Natural killer cell treated with Interleukin-12 subunit alpha and Interleukin-12 subunit beta and Interleukin-15 and Interleukin-18, amount 100 ng/mL, for 72 hours (primary cell): ENCODE measurements at regions not wholly inside any gene's neighbourhood (a gene's known extent, or its start where the extent isn't known, plus 50 kb on each side); places are given as distances from the start of the nearest gene placed in this dataset.
"Not testable (repeated sequence)": the region's sequence is repeated elsewhere in the genome, so short reads cannot be mapped to it uniquely, and the experiment has no call there.

Experiments
- ATAC-seq, 2 donors: fragments of 150-1000 bp; cut with Tn5 transposase in 1 of 2; sonication (Bioruptor Pico), chemical (Tn5 transposase) in 1 of 2; 2 replicates each; pipeline ENCODE4 v1.10.0; 2021
- DNase-seq: peaks from one replicate; pipeline ENCODE4 v3.0.0; 2022; ENCODE audit warnings: low spot score
- H3K27ac Mint-ChIP-seq, 2 donors: 1 replicate in 1 of 2; 2 replicates in 1 of 2; pipeline ENCODE4 v1.8.0; 2022; ENCODE audit warnings: mixed read lengths in 2 of 2, mild to moderate bottlenecking in 1 of 2, moderate library complexity in 1 of 2
- H3K27me3 Mint-ChIP-seq, 2 donors: 1 replicate in 1 of 2; 2 replicates in 1 of 2; pipeline ENCODE4 v1.8.0; 2022; ENCODE audit warnings: mixed read lengths in 2 of 2
- H3K36me3 Mint-ChIP-seq: one replicate; pipeline ENCODE4 v1.8.0; 2022; ENCODE audit warnings: mixed read lengths
- H3K4me1 Mint-ChIP-seq, 2 donors: 1 replicate in 1 of 2; 2 replicates in 1 of 2; pipeline ENCODE4 v1.8.0; 2022; ENCODE audit warnings: low read depth in 2 of 2, mixed read lengths in 2 of 2, mild to moderate bottlenecking in 1 of 2
- H3K4me3 Mint-ChIP-seq: one replicate; pipeline ENCODE4 v1.8.0; 2022; ENCODE audit warnings: mixed read lengths
- H3K9me3 Mint-ChIP-seq: 2 replicates; pipeline ENCODE4 v1.8.0; 2022; ENCODE audit warnings: mixed read lengths

- H3K4me3 Mint-ChIP-seq, H3K9me3 Mint-ChIP-seq, H3K36me3 Mint-ChIP-seq, ATAC-seq, H3K27me3 Mint-ChIP-seq, H3K27ac Mint-ChIP-seq, DNase-seq, H3K4me1 Mint-ChIP-seq: not testable (repeated sequence)
Observed at GRCh38 chr13:76243120-76243519, 607.0 kb downstream of the LMO7 start.

- Mint-ChIP-seq H3K27me3 (no peaks in the 10 kb centered on the region), H3K36me3 (no peaks in the 10 kb centered on the region), H3K4me1 (no peaks in the 10 kb centered on the region), H3K4me3 (no peak overlapping the region), H3K9me3 (peaks cover 9% of the 10 kb centered on the region), H3K27ac (no peak overlapping the region)
- DNase-seq (no peak), ATAC-seq (no peak)
Observed at GRCh38 chr13:76239031-76239680, 603.0 kb downstream of the LMO7 start.

DNA sequence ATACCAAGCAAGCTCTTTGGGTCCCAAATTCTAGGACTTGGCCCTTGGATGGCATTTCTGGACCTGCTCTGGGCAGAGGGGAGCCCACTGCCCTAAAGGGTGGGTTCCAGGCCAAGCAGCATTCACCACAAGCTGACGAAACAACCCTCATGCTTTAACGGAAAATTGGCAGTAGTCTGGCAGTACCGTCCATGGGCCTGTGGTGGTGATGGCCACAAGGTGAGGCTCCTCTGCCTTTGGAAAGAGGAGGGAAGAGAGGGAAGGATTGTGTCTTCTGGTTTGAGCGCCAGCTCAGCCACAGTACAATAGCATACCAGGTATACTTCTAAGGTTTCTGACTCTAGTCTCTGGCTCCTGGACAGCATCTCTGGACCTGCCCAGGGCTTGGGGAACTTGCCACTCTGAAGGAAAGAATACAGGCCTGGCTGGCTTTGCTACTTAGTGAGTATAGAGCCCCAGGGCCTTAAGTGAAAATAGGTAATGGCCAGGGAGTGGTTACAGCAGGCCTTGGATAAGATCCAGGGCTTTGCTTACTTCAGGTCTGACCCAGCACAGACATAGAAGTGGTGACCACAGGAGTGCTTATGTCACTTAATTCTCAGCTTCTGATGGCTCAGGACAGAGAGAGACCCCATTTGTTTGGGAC lies 595.5 kb downstream of the LMO7 start:
- Mint-ChIP-seq H3K27ac (no peak overlapping the region), H3K36me3 (no peaks in the 10 kb centered on the region), H3K4me1 (no peaks in the 10 kb centered on the region), H3K9me3 (peaks cover 7% of the 10 kb centered on the region), H3K27me3 (no peaks in the 10 kb centered on the region), H3K4me3 (no peak overlapping the region)
- no peak for DNase-seq
- no peak for ATAC-seq

- no peak overlapping the region for H3K27ac Mint-ChIP-seq
- no peak for ATAC-seq
- no peaks in the 10 kb centered on the region for H3K4me1 Mint-ChIP-seq
- H3K4me3 Mint-ChIP-seq = no peak overlapping the region
- peaks cover 5% of the 10 kb centered on the region for H3K9me3 Mint-ChIP-seq
- no peak for DNase-seq
- H3K36me3 Mint-ChIP-seq = no peaks in the 10 kb centered on the region
- no peaks in the 10 kb centered on the region for H3K27me3 Mint-ChIP-seq
Observed at GRCh38 chr13:76229281-76229680, 593.2 kb downstream of the LMO7 start.

GRCh38 chr13:76226941-76227340 lies 590.8 kb downstream of the LMO7 start:
- no peak for DNase-seq
- no peak for ATAC-seq
- Mint-ChIP-seq H3K36me3 (no peaks in the 10 kb centered on the region), H3K27me3 (no peaks in the 10 kb centered on the region), H3K4me1 (no peaks in the 10 kb centered on the region), H3K4me3 (no peak overlapping the region), H3K9me3 (peaks cover 7% of the 10 kb centered on the region), H3K27ac (no peak overlapping the region)

GRCh38 chr13:76225815-76226489 lies 589.8 kb downstream of the LMO7 start:
- Mint-ChIP-seq H3K4me3 (no peak overlapping the region), H3K4me1 (no peaks in the 10 kb centered on the region), H3K36me3 (no peaks in the 10 kb centered on the region), H3K27ac (no peak overlapping the region), H3K27me3 (no peaks in the 10 kb centered on the region), H3K9me3 (peaks cover 7% of the 10 kb centered on the region)
- no peak for DNase-seq
- no peak for ATAC-seq

DNA sequence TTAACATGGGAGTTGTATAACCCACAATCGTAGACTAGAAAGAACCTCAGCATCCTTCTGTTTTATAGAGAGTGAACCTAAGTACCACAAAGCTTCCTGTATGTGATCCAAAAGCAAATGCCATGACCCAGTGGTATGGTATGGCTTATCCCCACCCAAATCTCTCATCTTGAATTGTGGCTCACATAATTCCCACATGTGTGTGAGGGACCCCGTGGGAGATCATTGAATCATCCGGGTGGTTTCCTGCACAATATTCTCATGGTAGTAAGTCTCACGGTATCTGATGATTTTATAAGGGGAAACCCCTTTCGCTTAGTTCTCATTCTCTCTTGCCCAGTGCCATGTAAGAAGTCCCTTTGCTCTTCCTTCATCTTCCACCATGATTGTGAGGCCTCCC lies 587.9 kb downstream of the LMO7 start:
- no peak for ATAC-seq
- Mint-ChIP-seq H3K4me3 (no peak overlapping the region), H3K4me1 (no peaks in the 10 kb centered on the region), H3K27ac (no peak overlapping the region), H3K36me3 (no peaks in the 10 kb centered on the region), H3K9me3 (peaks cover 12% of the 10 kb centered on the region), H3K27me3 (no peaks in the 10 kb centered on the region)
- DNase-seq = no peak

DNA sequence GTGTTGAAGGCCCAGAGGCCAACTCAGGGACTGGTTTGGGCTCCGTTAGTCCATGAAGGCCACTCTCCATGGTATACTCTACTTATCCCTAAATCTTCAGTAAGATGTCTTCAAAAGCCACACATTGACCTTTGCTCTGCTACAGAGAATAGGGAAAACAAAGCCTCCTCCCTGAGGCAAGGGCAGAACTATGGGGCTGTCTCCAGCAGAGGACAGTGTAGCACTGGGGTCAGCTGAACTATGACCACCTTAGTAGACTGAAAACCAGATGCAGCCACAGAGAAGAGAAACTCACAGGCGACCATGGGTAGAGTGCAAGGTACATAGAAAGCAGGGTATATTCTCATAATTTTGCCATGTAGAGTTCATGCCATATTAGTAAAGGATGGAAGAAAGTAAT lies 587.4 kb downstream of the LMO7 start:
- Mint-ChIP-seq H3K4me1 (no peaks in the 10 kb centered on the region), H3K27me3 (no peaks in the 10 kb centered on the region), H3K36me3 (no peaks in the 10 kb centered on the region), H3K27ac (no peak overlapping the region), H3K4me3 (no peak overlapping the region), H3K9me3 (peaks cover 12% of the 10 kb centered on the region)
- no peak for DNase-seq
- peak in 1 of 2 donors; percentile 13 for ATAC-seq

DNA sequence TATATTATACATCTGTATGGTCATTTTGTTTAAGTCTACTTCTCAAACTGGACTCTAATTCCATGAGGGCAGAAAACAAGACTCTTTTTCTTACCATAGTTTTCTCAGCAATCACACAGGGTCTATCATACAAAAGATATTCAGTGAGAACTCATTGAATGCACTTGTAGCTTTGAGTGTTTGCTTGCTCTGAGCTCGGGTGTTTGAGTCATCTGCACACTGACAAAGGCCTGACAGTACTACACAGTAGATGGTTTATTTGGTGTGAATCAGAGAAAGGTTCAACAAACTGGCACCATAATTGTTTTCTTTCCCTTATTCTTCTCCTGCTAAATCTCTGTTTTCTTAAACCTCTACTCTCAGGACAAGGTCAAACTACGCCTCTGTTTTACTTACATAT lies 586.4 kb downstream of the LMO7 start:
- ATAC-seq = no peak
- no peak for DNase-seq
- no peak overlapping the region for H3K4me3 Mint-ChIP-seq
- no peak overlapping the region for H3K27ac Mint-ChIP-seq
- no peaks in the 10 kb centered on the region for H3K27me3 Mint-ChIP-seq
- no peaks in the 10 kb centered on the region for H3K36me3 Mint-ChIP-seq
- no peaks in the 10 kb centered on the region for H3K4me1 Mint-ChIP-seq
- peaks cover 12% of the 10 kb centered on the region for H3K9me3 Mint-ChIP-seq

DNA sequence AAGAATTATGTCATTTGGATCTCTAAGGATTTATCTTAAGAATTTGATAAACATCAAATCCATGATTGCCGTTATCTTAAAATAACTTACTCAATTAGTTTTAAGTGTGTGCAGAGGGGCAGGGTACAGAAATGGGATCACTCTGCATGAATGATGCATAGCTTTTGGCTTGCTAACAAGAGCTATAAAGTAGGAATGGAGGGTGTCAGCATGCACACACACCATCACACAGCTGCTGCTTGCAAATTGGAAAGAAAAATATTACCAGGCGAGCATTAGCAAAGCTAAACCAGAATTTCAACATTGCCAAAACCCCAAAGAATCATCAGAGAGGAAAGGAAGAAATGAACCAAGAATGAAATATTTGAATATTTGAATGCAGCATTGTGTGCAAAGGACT lies 580.6 kb downstream of the LMO7 start:
- Mint-ChIP-seq H3K27ac (no peak overlapping the region), H3K4me3 (no peak overlapping the region), H3K4me1 (no peaks in the 10 kb centered on the region), H3K9me3 (peaks cover 5% of the 10 kb centered on the region), H3K36me3 (no peaks in the 10 kb centered on the region), H3K27me3 (no peaks in the 10 kb centered on the region)
- ATAC-seq (no peak), DNase-seq (no peak)

DNA sequence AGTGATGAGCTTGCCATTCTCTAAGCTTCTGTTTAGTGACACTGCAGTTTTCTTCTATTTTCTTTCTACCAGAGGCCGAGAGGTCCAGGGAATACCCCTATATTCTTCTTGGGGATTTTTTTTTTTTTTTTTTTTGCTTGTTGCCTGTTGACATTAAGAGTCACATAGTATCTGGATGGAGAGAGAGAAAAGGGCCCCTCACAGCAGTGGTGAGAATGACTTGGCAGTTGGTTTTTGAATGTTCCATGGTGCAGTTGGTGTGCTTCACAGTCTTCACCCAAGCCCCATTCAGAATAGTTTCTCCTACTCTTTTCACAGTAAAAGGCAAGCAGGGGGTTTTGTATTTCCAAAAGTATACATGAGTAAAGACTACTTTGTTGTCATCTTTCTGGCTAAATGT lies 577.9 kb downstream of the LMO7 start:
- H3K4me3 Mint-ChIP-seq = no peak overlapping the region
- H3K36me3 Mint-ChIP-seq = no peaks in the 10 kb centered on the region
- no peak overlapping the region for H3K27ac Mint-ChIP-seq
- H3K27me3 Mint-ChIP-seq = no peaks in the 10 kb centered on the region
- H3K4me1 Mint-ChIP-seq = no peaks in the 10 kb centered on the region
- H3K9me3 Mint-ChIP-seq = no peaks in the 10 kb centered on the region
- ATAC-seq (no peak), DNase-seq (no peak)

GRCh38 chr13:76213423-76213904 lies 577.3 kb downstream of the LMO7 start:
- Mint-ChIP-seq H3K27ac (no peak overlapping the region), H3K4me1 (no peaks in the 10 kb centered on the region), H3K9me3 (no peaks in the 10 kb centered on the region), H3K36me3 (no peaks in the 10 kb centered on the region), H3K4me3 (no peak overlapping the region), H3K27me3 (no peaks in the 10 kb centered on the region)
- no peak for DNase-seq
- ATAC-seq = no peak

- Mint-ChIP-seq H3K4me1 (no peaks in the 10 kb centered on the region), H3K27ac (no peak overlapping the region)
Observed at GRCh38 chr13:76210262-76210661, 574.1 kb downstream of the LMO7 start.

GRCh38 chr13:76198568-76199163 lies 562.5 kb downstream of the LMO7 start:
- Mint-ChIP-seq H3K9me3 (peaks cover 7% of the 10 kb centered on the region), H3K27ac (no peak overlapping the region), H3K36me3 (no peaks in the 10 kb centered on the region), H3K4me1 (no peaks in the 10 kb centered on the region), H3K27me3 (no peaks in the 10 kb centered on the region), H3K4me3 (no peak overlapping the region)
- ATAC-seq (no peak), DNase-seq (no peak)

More at GRCh38 chr13:76210262-76210661, 574.1 kb downstream of the LMO7 start:
- ATAC-seq (no peak), DNase-seq (no peak)
- H3K36me3 Mint-ChIP-seq = no peaks in the 10 kb centered on the region
- no peaks in the 10 kb centered on the region for H3K9me3 Mint-ChIP-seq
- no peak overlapping the region for H3K4me3 Mint-ChIP-seq
- no peaks in the 10 kb centered on the region for H3K27me3 Mint-ChIP-seq
